ENCODE measurements at regions not wholly inside any gene's neighbourhood (a gene's known extent, or its start where the extent isn't known, plus 50 kb on each side); places are given as distances from the start of the nearest gene placed in this dataset.

DNA sequence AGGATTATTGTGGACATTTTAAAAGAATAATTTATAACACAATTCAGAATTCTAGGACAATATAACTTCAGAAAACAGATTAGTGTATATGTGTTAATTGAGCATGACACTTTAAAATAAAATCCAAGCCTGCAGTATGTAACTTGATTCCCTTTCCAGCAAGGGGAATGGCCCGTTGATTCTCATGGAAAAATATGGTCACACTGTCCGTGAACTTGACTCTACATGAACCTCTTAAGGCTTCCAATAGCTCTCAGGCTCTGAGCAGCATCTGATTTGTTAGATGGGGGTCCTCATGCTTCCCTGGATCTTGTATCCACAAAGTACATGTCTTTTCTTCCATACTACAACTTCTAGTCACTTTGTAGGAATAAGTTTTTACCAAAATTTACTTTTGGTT, 85.5 kb upstream of the AKR1E2 start:
- no peak for DNase-seq (ENCODE audit: low read depth, low spot score)
- H3K4me1 ChIP-seq (ENCODE audit: control insufficient read depth, extremely low read depth, insufficient read depth, low read length): no peaks in the 10 kb centered on the region
- no peak overlapping the region for H3K9ac ChIP-seq (ENCODE audit: control insufficient read depth, extremely low read depth, insufficient read depth, low read length)
- dilution Hi-C loops (cut with MboI; ENCODE audit: extremely low pct_ligation_motif_present, low sequenced_read_pairs): no loop called here
- no peak for FAIRE-seq
- H3K27me3 ChIP-seq (ENCODE audit: control insufficient read depth, extremely low read depth, insufficient read depth, low read length): no peaks in the 10 kb centered on the region
- no peak for TF ChIP-seq EZH2 (IDR thresholded peaks at IDR 0.05; ENCODE audit: low read length)
- TF ChIP-seq, protein P1, sequence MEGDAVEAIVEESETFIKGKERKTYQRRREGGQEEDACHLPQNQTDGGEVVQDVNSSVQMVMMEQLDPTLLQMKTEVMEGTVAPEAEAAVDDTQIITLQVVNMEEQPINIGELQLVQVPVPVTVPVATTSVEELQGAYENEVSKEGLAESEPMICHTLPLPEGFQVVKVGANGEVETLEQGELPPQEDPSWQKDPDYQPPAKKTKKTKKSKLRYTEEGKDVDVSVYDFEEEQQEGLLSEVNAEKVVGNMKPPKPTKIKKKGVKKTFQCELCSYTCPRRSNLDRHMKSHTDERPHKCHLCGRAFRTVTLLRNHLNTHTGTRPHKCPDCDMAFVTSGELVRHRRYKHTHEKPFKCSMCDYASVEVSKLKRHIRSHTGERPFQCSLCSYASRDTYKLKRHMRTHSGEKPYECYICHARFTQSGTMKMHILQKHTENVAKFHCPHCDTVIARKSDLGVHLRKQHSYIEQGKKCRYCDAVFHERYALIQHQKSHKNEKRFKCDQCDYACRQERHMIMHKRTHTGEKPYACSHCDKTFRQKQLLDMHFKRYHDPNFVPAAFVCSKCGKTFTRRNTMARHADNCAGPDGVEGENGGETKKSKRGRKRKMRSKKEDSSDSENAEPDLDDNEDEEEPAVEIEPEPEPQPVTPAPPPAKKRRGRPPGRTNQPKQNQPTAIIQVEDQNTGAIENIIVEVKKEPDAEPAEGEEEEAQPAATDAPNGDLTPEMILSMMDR (optimal IDR thresholded peaks at IDR 0.05 in 1 of 3, IDR thresholded peaks at IDR 0.05 in 1 of 3, conservative IDR thresholded peaks at IDR 0.05 in 1 of 3; ENCODE audit: extremely low read depth in 1 of 3, insufficient read depth in 2 of 3, low read length in 3 of 3): no peak
- no peaks in the 10 kb centered on the region for H3K79me2 ChIP-seq (ENCODE audit: control insufficient read depth, insufficient read depth, low read length)
- no peak overlapping the region for H2AFZ ChIP-seq (ENCODE audit: control insufficient read depth, low read length)
- H4K20me1 ChIP-seq (ENCODE audit: control insufficient read depth, extremely low read depth, insufficient read depth, low read length): no peaks in the 10 kb centered on the region
- H3K36me3 ChIP-seq (ENCODE audit: control insufficient read depth in 2 of 2, extremely low read depth in 1 of 2, insufficient read depth in 2 of 2, low read length in 2 of 2): no peaks in the 10 kb centered on the region
- no peak overlapping the region for H3K27ac ChIP-seq (ENCODE audit: control insufficient read depth, insufficient read depth, low read length)
- H3K9me1 ChIP-seq (ENCODE audit: control insufficient read depth, extremely low read depth, insufficient read depth, low read length): no peaks in the 10 kb centered on the region
- no peak overlapping the region for H3K4me3 ChIP-seq (ENCODE audit: control insufficient read depth in 2 of 3, extremely low read depth in 1 of 3, insufficient read depth in 2 of 3, low read depth in 1 of 3, low read length in 3 of 3)
- H3K9me3 ChIP-seq (ENCODE audit: control insufficient read depth, low read depth, low read length): no peaks in the 10 kb centered on the region
- no peak overlapping the region for H3K4me2 ChIP-seq (ENCODE audit: control insufficient read depth, extremely low read depth, insufficient read depth, low read depth, low read length)

DNA sequence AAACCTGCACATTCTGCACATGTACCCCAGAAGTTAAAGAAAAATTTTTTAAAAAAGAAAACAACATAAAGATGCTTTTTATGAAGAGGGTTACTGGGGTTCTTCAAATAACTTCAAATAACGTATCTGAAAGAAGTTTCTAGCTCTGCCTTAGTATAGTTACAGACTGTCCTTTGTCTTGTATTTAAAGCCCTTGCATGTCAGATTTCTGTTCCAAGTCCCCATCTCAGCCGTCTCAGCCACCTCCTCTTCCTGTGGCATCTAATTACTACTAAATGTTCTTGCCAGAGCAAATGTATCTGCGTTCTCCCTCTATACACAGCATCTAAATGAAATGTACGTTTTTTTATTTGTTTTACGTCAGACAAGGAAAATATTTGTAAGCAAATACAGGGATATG, 89.4 kb upstream of the AKR1E2 start:
- no peak overlapping the region for H3K9ac ChIP-seq (ENCODE audit: control insufficient read depth, extremely low read depth, insufficient read depth, low read length)
- H3K9me1 ChIP-seq (ENCODE audit: control insufficient read depth, extremely low read depth, insufficient read depth, low read length): no peaks in the 10 kb centered on the region
- no peaks in the 10 kb centered on the region for H3K79me2 ChIP-seq (ENCODE audit: control insufficient read depth, insufficient read depth, low read length)
- no peak overlapping the region for H3K4me3 ChIP-seq (ENCODE audit: control insufficient read depth in 2 of 3, extremely low read depth in 1 of 3, insufficient read depth in 2 of 3, low read depth in 1 of 3, low read length in 3 of 3)
- H3K27ac ChIP-seq (ENCODE audit: control insufficient read depth, insufficient read depth, low read length): no peak overlapping the region
- no peaks in the 10 kb centered on the region for H3K9me3 ChIP-seq (ENCODE audit: control insufficient read depth, low read depth, low read length)
- peak; percentile 29 for FAIRE-seq
- TF ChIP-seq, protein P1 (optimal IDR thresholded peaks at IDR 0.05 in 1 of 3, IDR thresholded peaks at IDR 0.05 in 1 of 3, conservative IDR thresholded peaks at IDR 0.05 in 1 of 3; ENCODE audit: extremely low read depth in 1 of 3, insufficient read depth in 2 of 3, low read length in 3 of 3): no peak
- TF ChIP-seq EZH2 (IDR thresholded peaks at IDR 0.05; ENCODE audit: low read length): no peak
- H3K4me1 ChIP-seq (ENCODE audit: control insufficient read depth, extremely low read depth, insufficient read depth, low read length): peaks cover 13% of the 10 kb centered on the region
- dilution Hi-C loops (cut with MboI; ENCODE audit: extremely low pct_ligation_motif_present, low sequenced_read_pairs): no loop called here
- H4K20me1 ChIP-seq (ENCODE audit: control insufficient read depth, extremely low read depth, insufficient read depth, low read length): no peaks in the 10 kb centered on the region
- DNase-seq (ENCODE audit: low read depth, low spot score): no peak
- H3K4me2 ChIP-seq (ENCODE audit: control insufficient read depth, extremely low read depth, insufficient read depth, low read depth, low read length): no peak overlapping the region
- H3K27me3 ChIP-seq (ENCODE audit: control insufficient read depth, extremely low read depth, insufficient read depth, low read length): no peaks in the 10 kb centered on the region
- H2AFZ ChIP-seq (ENCODE audit: control insufficient read depth, low read length): peak overlapping the region; percentile 2
- no peaks in the 10 kb centered on the region for H3K36me3 ChIP-seq (ENCODE audit: control insufficient read depth in 2 of 2, extremely low read depth in 1 of 2, insufficient read depth in 2 of 2, low read length in 2 of 2)

Measured in keratinocyte (primary cell).